Activated CD4-positive, CD25-positive, alpha-beta regulatory T cell treated with anti-CD3 and anti-CD28 coated beads, Interleukin-2, amount 50 U/mL, for 16 hours (primary cell): ENCODE measurements at regions not wholly inside any gene's neighbourhood (a gene's known extent, or its start where the extent isn't known, plus 50 kb on each side); places are given as distances from the start of the nearest gene placed in this dataset.

ENCODE experiments used
- DNase-seq: peaks from one replicate; pipeline ENCODE4 v3.0.0-alpha.2; 2020; ENCODE audit warnings: low read depth, low spot score

- no peak for DNase-seq
Measured at GRCh38 chr1:208835097-208835463, 590.9 kb upstream of the PLXNA2 start.

DNA sequence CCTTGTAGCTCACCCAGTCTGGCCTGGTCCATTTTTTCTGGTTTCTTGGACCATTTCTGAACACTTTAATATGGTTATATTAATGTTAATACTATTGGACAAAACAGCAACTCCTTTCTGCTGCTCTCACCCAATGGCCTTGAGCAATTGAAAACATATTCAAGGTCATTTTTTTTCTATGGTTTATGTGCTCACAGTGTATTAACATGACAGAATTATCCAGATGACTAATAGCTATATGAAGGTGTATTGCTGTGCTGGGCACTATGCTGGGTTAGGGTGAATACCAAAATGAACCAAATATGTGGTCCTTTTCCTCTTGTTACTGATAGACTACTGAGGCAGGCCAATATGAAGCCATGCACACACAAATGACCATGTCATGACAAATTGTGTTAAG, 591.6 kb upstream of the PLXNA2 start:
- no peak for DNase-seq

DNA sequence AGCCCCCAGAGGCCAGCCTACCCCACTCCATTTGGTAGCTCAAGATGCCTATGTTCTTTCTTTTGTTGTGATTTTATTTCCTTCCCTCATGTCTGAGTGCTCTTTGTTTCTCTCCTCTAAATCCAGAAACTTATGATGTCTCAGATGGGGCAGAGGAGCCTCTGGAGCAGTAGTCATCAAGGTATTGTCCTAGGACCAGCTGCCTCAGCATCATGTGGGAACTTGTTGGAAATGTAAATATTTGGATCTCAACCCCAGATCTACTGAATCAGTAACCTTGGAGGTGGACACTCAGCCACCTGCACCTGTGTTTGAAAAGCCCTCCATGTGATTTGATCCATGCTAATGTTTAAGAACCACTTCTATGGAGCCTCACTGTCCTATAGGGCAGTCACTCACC, 593.1 kb upstream of the PLXNA2 start:
- DNase-seq, result no peak

GRCh38 chr1:208841436-208841835, 597.3 kb upstream of the PLXNA2 start:
- no peak for DNase-seq

DNA sequence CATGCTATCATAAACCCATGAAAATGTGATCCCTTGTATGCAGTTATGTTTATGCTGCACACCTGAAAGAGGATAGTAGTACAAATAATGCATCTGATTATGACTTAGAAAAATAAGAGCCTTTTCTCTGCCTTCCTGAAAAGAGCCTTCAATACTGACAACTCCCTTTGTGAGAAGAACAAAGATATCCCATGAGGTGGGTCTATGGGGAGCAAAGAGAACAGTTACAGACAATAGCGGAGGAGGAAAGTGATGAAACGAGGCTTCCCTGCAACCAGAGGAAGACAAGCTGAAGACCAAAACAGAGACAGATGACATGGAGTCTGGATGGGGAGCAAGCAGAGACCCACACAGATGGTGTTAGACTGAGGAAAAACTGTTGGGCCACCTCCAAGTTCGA, 598.3 kb upstream of the PLXNA2 start:
- DNase-seq, result no peak

- no peak for DNase-seq
Measured at GRCh38 chr1:208844158-208844557, 600.0 kb upstream of the PLXNA2 start.

GRCh38 chr1:208848854-208849253, 604.7 kb upstream of the PLXNA2 start:
- DNase-seq, result no peak

DNA sequence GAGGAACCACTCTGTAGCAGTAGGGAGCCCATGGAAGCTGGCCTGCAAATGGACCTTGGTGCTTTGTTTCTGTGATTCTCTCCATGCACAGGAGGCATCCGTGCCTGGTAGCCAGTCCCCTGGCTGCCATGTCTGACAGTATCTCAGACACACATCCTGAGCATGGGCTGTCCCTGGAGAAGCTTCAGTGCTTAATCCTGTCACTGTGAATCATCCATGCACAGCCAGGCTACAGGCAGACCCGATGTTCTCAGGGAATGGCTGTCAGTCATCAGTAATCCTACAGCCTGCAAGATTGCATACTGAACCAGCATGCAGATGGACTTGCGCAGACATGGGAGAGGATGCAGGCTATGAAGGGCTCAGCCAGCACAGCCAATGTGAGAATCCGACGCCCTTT, 606.3 kb upstream of the PLXNA2 start:
- DNase-seq, result no peak

DNA sequence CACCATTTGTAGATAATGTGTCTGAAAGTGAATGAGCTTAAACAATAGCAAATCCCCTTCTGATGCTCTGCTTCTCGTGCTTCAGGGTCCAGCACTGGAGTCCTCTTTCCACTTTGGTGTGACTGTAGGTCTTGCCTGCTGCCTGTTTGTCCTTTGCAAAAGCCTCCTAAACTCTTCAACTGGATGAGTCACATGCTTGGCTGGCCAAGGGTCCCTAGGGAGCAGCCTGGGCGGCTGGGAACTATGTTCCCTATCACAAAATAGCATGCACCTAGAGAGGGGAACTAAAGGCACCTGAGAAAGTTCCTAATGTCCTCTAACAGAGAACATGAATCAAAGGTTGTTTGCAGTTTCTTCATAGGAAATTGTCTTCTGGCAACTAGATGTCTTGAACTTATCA, 607.2 kb upstream of the PLXNA2 start:
- DNase-seq, result no peak

GRCh38 chr1:208852911-208853310, 608.7 kb upstream of the PLXNA2 start:
- no peak for DNase-seq

DNA sequence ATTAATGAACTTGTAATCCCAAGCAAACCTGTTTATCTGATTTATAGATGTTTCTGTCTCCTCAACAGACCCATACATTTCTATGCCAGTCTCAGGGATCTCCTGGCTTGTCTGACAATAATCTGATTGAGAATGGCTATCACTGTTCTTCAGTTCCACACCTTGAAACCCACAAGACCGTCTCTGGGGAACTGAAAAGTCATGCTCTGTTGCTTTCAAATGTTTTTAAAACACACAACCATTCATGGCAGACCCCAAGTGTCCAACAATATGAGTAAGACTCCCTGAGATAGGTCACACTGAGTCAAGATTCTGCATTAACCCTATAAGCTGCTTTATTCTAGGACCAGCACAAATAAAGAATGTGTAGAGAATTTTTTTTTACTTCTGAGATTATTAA, 611.2 kb upstream of the PLXNA2 start:
- no peak for DNase-seq

DNA sequence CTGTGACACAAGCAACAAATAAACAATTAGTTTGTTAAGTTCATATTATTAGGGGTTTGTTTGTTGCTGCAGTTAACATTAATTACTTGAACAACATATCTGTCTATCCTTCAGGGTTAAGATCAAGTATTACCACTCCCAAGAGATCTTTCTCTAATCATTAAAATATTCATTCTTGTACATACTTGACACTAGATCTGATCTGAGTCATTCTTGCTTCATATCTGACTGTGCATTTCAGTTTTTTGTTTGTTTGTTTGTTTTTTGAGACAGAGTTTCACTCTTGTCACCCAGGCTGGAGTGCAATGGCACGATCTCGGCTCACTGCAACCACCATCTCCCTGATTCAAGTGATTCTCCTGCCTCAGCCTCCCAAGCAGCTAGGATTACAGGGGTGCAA, 613.3 kb upstream of the PLXNA2 start:
- DNase-seq, result no peak

- DNase-seq, result no peak
Measured at GRCh38 chr1:208858738-208859137, 614.6 kb upstream of the PLXNA2 start.

DNA sequence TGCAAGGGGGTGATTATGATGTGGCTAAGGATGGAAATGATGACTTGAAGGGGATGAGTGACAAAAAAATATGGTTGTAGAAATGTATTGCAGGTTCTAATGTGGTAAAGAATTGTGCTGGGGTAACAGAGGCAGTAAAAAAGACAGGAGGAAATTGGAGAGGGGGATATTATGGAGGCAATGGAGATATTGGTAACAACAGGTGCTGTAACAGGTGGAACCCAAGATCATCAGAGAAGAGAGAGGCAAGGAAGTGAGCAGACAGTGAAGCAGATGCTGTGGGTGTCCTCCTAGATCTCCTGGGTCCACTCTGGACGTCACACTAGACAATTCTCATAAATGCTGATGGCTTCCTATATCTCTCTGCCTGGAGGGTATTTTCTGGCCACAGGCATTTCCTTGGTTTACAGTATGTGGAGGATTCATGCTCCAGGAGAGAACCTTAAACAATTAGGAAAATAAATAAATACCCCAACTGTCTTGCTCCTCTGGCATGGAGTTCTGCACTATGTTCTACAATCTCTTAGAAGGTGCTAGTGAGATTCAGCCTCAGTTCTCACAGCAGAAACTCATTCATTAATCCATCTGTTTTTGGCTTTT, 620.3 kb upstream of the PLXNA2 start:
- DNase-seq, result no peak

- DNase-seq, result no peak
Measured at GRCh38 chr1:208866386-208866955, 622.3 kb upstream of the PLXNA2 start.

DNA sequence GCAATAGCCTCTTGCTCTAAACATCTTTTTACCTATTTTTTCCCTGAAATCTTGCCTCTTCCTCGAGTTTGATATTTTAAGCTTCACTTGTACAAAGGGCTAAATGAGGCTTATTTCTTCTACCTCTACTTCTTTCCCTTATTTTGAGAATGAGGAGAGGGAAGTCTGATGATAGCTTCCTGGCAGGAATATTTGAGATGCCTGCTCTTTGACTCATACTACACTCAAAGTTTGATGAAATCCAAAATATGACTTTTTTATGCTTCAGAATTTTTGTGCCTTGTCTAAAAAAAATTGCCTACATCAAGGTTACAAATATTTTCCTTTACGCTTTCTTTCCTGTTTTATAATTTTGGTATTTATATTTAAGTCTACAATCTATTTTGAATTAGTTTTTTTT, 624.4 kb upstream of the PLXNA2 start:
- no peak for DNase-seq

DNA sequence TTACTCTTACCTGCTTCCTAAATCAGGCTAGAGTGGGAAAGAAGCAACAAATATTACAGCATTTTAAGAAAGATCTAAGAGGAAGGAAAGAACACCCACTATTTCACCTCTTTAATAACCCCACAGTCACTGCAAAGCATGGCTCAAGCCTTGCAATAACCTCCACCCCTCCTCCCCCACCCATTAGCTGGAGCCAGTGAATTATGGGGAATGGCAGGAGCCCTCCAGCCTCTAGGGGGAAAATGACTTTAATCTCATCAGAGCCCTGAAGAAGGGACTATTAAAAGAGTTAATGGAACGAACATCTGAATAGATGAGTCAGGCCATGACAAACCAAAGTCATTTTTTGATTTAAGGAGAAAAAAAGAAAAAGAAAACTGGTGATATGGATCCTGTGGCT, 630.7 kb upstream of the PLXNA2 start:
- DNase-seq, result no peak

GRCh38 chr1:208879022-208879421, 634.8 kb upstream of the PLXNA2 start:
- DNase-seq, result no peak

GRCh38 chr1:208880433-208881100, 636.4 kb upstream of the PLXNA2 start:
- no peak for DNase-seq

DNA sequence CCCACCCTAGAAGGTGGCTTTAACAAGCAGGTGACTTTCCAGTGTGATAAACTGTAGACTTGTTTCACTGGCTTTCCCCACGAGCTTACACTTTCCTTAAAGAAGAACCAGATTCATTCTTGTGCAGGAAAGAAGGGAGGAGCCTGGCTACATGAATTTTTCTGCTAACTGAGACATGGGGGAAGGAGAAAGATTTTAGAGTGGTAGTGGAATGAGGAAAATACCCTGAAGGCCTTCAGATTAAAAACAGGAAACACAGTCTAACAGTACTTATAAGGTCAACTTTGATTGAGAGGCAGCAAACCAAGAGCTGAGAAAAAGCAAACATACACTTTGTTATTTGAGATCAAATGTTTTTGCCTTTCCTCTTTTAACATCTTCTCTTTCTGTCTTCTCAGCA, 640.9 kb upstream of the PLXNA2 start:
- DNase-seq, result no peak

GRCh38 chr1:208885650-208886049, 641.5 kb upstream of the PLXNA2 start:
- DNase-seq, result no peak

GRCh38 chr1:208888376-208888775, 644.2 kb upstream of the PLXNA2 start:
- DNase-seq, result no peak

DNA sequence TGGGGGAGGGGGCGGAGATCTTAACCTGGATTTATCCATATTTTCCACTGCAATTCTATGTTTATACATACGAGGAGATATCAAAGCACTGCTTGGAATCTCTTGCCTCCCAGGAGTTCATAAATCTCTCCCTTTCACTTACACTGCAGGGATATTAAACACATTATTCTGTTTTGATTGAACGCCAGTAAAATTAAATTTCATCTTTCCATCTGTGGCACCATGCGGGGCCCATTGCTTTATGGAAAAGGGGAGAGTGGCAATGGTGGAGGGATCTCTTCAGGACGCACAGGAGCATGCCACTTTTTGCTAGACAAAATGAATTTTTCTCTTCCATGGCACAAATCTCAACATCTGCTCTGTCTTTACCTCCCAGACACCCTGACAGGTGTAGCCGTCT, 648.0 kb upstream of the PLXNA2 start:
- no peak for DNase-seq

DNA sequence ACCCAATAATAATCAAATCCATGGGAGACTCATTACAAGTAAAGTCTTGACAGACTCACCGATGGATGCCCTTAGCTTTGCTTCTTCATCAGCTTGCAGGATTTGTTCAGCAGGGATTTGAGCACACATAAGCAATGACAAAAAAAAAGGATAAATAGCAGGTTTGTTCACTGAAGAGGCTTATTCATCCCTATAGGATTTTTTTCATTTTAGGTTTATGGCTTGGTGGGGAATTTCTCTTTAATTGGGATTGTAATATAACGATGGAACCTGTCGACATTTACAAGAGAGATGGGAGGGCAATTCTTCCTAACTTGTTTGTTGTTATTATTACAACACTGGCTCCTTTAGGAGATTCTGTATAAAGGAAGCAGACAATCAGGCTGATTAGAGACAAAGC, 649.1 kb upstream of the PLXNA2 start:
- no peak for DNase-seq
